ENCODE measurements at regions not wholly inside any gene's neighbourhood (a gene's known extent, or its start where the extent isn't known, plus 50 kb on each side); places are given as distances from the start of the nearest gene placed in this dataset.

- peaks cover 7% of the 10 kb centered on the region for H3K27me3 ChIP-seq (ENCODE audit: control insufficient read depth, insufficient read depth, low read length)
- no peak overlapping the region for H3K4me2 ChIP-seq (ENCODE audit: low read length)
- H3K36me3 ChIP-seq (ENCODE audit: insufficient read depth, low read length): no peaks in the 10 kb centered on the region
- no peak overlapping the region for H3K9ac ChIP-seq (ENCODE audit: low read depth, low read length)
- H3K4me1 ChIP-seq (ENCODE audit: control insufficient read depth, insufficient read depth, low read length): no peaks in the 10 kb centered on the region
- peaks cover 3% of the 10 kb centered on the region for H3K9me3 ChIP-seq (replicated peaks; ENCODE audit: low read length)
- H3K4me3 ChIP-seq (ENCODE audit: low read length): no peak overlapping the region
These were observed 164.9 kb upstream of the NEBL start for GRCh38 chr10:21061982-21062381.

- Histone ChIP-seq H3K4me3 (ENCODE audit: low read length) (no peak overlapping the region), H3K27me3 (ENCODE audit: control insufficient read depth, insufficient read depth, low read length) (peaks cover 7% of the 10 kb centered on the region), H3K36me3 (ENCODE audit: insufficient read depth, low read length) (no peaks in the 10 kb centered on the region), H3K4me2 (ENCODE audit: low read length) (no peak overlapping the region), H3K4me1 (ENCODE audit: control insufficient read depth, insufficient read depth, low read length) (no peaks in the 10 kb centered on the region), H3K9ac (ENCODE audit: low read depth, low read length) (no peak overlapping the region), H3K9me3 (replicated peaks; ENCODE audit: low read length) (peaks cover 3% of the 10 kb centered on the region)
These were observed 164.1 kb upstream of the NEBL start for GRCh38 chr10:21061184-21061583.

- H3K9ac ChIP-seq (ENCODE audit: low read depth, low read length): no peak overlapping the region
- H3K9me3 ChIP-seq (replicated peaks; ENCODE audit: low read length): peaks cover 3% of the 10 kb centered on the region
- peaks cover under 1% of the 10 kb centered on the region for H3K4me1 ChIP-seq (ENCODE audit: control insufficient read depth, insufficient read depth, low read length)
- peaks cover 6% of the 10 kb centered on the region for H3K27me3 ChIP-seq (ENCODE audit: control insufficient read depth, insufficient read depth, low read length)
- no peak overlapping the region for H3K4me2 ChIP-seq (ENCODE audit: low read length)
- H3K36me3 ChIP-seq (ENCODE audit: insufficient read depth, low read length): no peaks in the 10 kb centered on the region
- no peak overlapping the region for H3K4me3 ChIP-seq (ENCODE audit: low read length)
These were observed 163.5 kb upstream of the NEBL start for GRCh38 chr10:21060626-21061025.

GRCh38 chr10:21057989-21058388 is 160.9 kb upstream of the NEBL start:
- Histone ChIP-seq H3K9ac (ENCODE audit: low read depth, low read length) (no peak overlapping the region), H3K27me3 (ENCODE audit: control insufficient read depth, insufficient read depth, low read length) (no peaks in the 10 kb centered on the region), H3K4me1 (ENCODE audit: control insufficient read depth, insufficient read depth, low read length) (peaks cover 4% of the 10 kb centered on the region), H3K4me2 (ENCODE audit: low read length) (no peak overlapping the region), H3K36me3 (ENCODE audit: insufficient read depth, low read length) (no peaks in the 10 kb centered on the region), H3K9me3 (replicated peaks; ENCODE audit: low read length) (peaks cover 3% of the 10 kb centered on the region), H3K4me3 (ENCODE audit: low read length) (no peak overlapping the region)

GRCh38 chr10:21057436-21057835 is 160.3 kb upstream of the NEBL start:
- H3K4me2 ChIP-seq (ENCODE audit: low read length): no peak overlapping the region
- H3K27me3 ChIP-seq (ENCODE audit: control insufficient read depth, insufficient read depth, low read length): no peaks in the 10 kb centered on the region
- peaks cover 3% of the 10 kb centered on the region for H3K9me3 ChIP-seq (replicated peaks; ENCODE audit: low read length)
- H3K4me1 ChIP-seq (ENCODE audit: control insufficient read depth, insufficient read depth, low read length): peaks cover 4% of the 10 kb centered on the region
- H3K36me3 ChIP-seq (ENCODE audit: insufficient read depth, low read length): no peaks in the 10 kb centered on the region
- no peak overlapping the region for H3K9ac ChIP-seq (ENCODE audit: low read depth, low read length)
- no peak overlapping the region for H3K4me3 ChIP-seq (ENCODE audit: low read length)

- Histone ChIP-seq H3K9me3 (replicated peaks; ENCODE audit: low read length) (peaks cover 3% of the 10 kb centered on the region), H3K27me3 (ENCODE audit: control insufficient read depth, insufficient read depth, low read length) (no peaks in the 10 kb centered on the region), H3K4me1 (ENCODE audit: control insufficient read depth, insufficient read depth, low read length) (peaks cover 4% of the 10 kb centered on the region), H3K4me3 (ENCODE audit: low read length) (no peak overlapping the region), H3K36me3 (ENCODE audit: insufficient read depth, low read length) (no peaks in the 10 kb centered on the region), H3K9ac (ENCODE audit: low read depth, low read length) (no peak overlapping the region), H3K4me2 (ENCODE audit: low read length) (no peak overlapping the region)
These were observed 159.3 kb upstream of the NEBL start for GRCh38 chr10:21056461-21056860.

GRCh38 chr10:21055339-21056135 is 158.4 kb upstream of the NEBL start:
- H3K4me1 ChIP-seq (ENCODE audit: control insufficient read depth, insufficient read depth, low read length): peaks cover 4% of the 10 kb centered on the region

GRCh38 chr10:21053953-21054690 is 157.0 kb upstream of the NEBL start:
- H3K4me2 ChIP-seq (ENCODE audit: low read length): no peak overlapping the region
- no peak overlapping the region for H3K4me3 ChIP-seq (ENCODE audit: low read length)
- peaks cover 4% of the 10 kb centered on the region for H3K4me1 ChIP-seq (ENCODE audit: control insufficient read depth, insufficient read depth, low read length)
- no peaks in the 10 kb centered on the region for H3K27me3 ChIP-seq (ENCODE audit: control insufficient read depth, insufficient read depth, low read length)
- H3K9ac ChIP-seq (ENCODE audit: low read depth, low read length): no peak overlapping the region
- no peaks in the 10 kb centered on the region for H3K9me3 ChIP-seq (replicated peaks; ENCODE audit: low read length)
- no peaks in the 10 kb centered on the region for H3K36me3 ChIP-seq (ENCODE audit: insufficient read depth, low read length)

More at GRCh38 chr10:21055339-21056135, 158.4 kb upstream of the NEBL start:
- Histone ChIP-seq H3K9ac (ENCODE audit: low read depth, low read length) (no peak overlapping the region), H3K36me3 (ENCODE audit: insufficient read depth, low read length) (no peaks in the 10 kb centered on the region), H3K4me3 (ENCODE audit: low read length) (no peak overlapping the region), H3K4me2 (ENCODE audit: low read length) (no peak overlapping the region), H3K27me3 (ENCODE audit: control insufficient read depth, insufficient read depth, low read length) (no peaks in the 10 kb centered on the region), H3K9me3 (replicated peaks; ENCODE audit: low read length) (peaks cover 3% of the 10 kb centered on the region)

GRCh38 chr10:21052709-21053104 is 155.6 kb upstream of the NEBL start:
- Histone ChIP-seq H3K9me3 (replicated peaks; ENCODE audit: low read length) (no peaks in the 10 kb centered on the region), H3K4me2 (ENCODE audit: low read length) (no peak overlapping the region), H3K4me3 (ENCODE audit: low read length) (no peak overlapping the region), H3K9ac (ENCODE audit: low read depth, low read length) (no peak overlapping the region), H3K4me1 (ENCODE audit: control insufficient read depth, insufficient read depth, low read length) (peaks cover 11% of the 10 kb centered on the region), H3K27me3 (ENCODE audit: control insufficient read depth, insufficient read depth, low read length) (no peaks in the 10 kb centered on the region), H3K36me3 (ENCODE audit: insufficient read depth, low read length) (no peaks in the 10 kb centered on the region)

- H3K4me3 ChIP-seq (ENCODE audit: low read length): no peak overlapping the region
- H3K27me3 ChIP-seq (ENCODE audit: control insufficient read depth, insufficient read depth, low read length): no peaks in the 10 kb centered on the region
- H3K36me3 ChIP-seq (ENCODE audit: insufficient read depth, low read length): no peaks in the 10 kb centered on the region
- no peak overlapping the region for H3K9ac ChIP-seq (ENCODE audit: low read depth, low read length)
- peaks cover 17% of the 10 kb centered on the region for H3K4me1 ChIP-seq (ENCODE audit: control insufficient read depth, insufficient read depth, low read length)
- no peaks in the 10 kb centered on the region for H3K9me3 ChIP-seq (replicated peaks; ENCODE audit: low read length)
- H3K4me2 ChIP-seq (ENCODE audit: low read length): no peak overlapping the region
These were observed 155.1 kb upstream of the NEBL start for GRCh38 chr10:21052072-21052708.

GRCh38 chr10:21049482-21049881 is 152.4 kb upstream of the NEBL start:
- Histone ChIP-seq H3K4me2 (ENCODE audit: low read length) (no peak overlapping the region), H3K9ac (ENCODE audit: low read depth, low read length) (no peak overlapping the region), H3K4me1 (ENCODE audit: control insufficient read depth, insufficient read depth, low read length) (peaks cover 27% of the 10 kb centered on the region), H3K4me3 (ENCODE audit: low read length) (no peak overlapping the region), H3K36me3 (ENCODE audit: insufficient read depth, low read length) (no peaks in the 10 kb centered on the region), H3K27me3 (ENCODE audit: control insufficient read depth, insufficient read depth, low read length) (no peaks in the 10 kb centered on the region), H3K9me3 (replicated peaks; ENCODE audit: low read length) (no peaks in the 10 kb centered on the region)
